Nephron progenitor cell (in vitro differentiated cells): ENCODE measurements at regions not wholly inside any gene's neighbourhood (a gene's known extent, or its start where the extent isn't known, plus 50 kb on each side); places are given as distances from the start of the nearest gene placed in this dataset.

Experiments used
- DNase-seq: peaks from one replicate; pipeline ENCODE4 v3.0.0; 2021
- H3K27ac Mint-ChIP-seq: 2 replicates; pipeline ENCODE4 v1.8.0; 2021; ENCODE audit warnings: mild to moderate bottlenecking, moderate library complexity, mixed read lengths
- H3K27me3 Mint-ChIP-seq: 2 replicates; pipeline ENCODE4 v1.8.0; 2021; ENCODE audit warnings: mild to moderate bottlenecking, low read depth, mixed read lengths; ENCODE audit not compliant: poor library complexity
- H3K36me3 Mint-ChIP-seq: 2 replicates; pipeline ENCODE4 v1.8.0; 2021; ENCODE audit warnings: low read depth, mixed read lengths
- H3K4me1 Mint-ChIP-seq: 2 replicates; pipeline ENCODE4 v1.8.0; 2021; ENCODE audit warnings: mixed read lengths
- H3K4me3 Mint-ChIP-seq: 2 replicates; pipeline ENCODE4 v1.8.0; 2021; ENCODE audit warnings: mild to moderate bottlenecking, moderate library complexity, mixed read lengths
- H3K9me3 Mint-ChIP-seq: 2 replicates; pipeline ENCODE4 v1.8.0; 2021; ENCODE audit warnings: mild to moderate bottlenecking, moderate library complexity, mixed read lengths
- CTCF ChIP-seq: fragments of 200-600 bp; sonication (generic); IDR thresholded peaks from 2 replicates; pipeline ENCODE4 v1.5.0; 2021; ENCODE audit warnings: antibody characterized with exemption

DNA sequence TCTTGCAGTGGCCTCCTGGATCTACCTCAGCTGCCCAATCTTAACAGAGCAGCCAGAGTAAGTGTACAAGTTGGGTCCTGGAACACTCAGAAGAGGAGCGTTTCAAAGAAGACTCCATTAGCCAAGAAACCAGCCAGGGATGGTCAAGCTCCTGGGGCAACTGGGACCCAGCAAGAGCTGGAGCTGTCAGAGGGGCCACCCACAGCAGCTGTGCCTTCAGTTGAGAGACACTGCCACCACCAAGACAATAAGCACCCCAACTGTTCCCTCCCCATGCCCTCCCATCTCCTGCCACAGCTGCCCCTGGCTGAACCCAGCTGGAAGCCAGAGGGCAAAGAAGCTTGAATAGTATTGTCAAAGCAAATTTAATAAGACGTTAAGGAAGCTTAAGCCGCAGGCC, 110.6 kb upstream of the TLE3 start:
- no peak for TF ChIP-seq CTCF
- Mint-ChIP-seq H3K9me3 (peaks cover 7% of the 10 kb centered on the region), H3K36me3 (no peaks in the 10 kb centered on the region), H3K27me3 (peaks cover 48% of the 10 kb centered on the region), H3K4me3 (no peak overlapping the region), H3K4me1 (peaks cover 35% of the 10 kb centered on the region), H3K27ac (no peak overlapping the region)
- no peak for DNase-seq

DNA sequence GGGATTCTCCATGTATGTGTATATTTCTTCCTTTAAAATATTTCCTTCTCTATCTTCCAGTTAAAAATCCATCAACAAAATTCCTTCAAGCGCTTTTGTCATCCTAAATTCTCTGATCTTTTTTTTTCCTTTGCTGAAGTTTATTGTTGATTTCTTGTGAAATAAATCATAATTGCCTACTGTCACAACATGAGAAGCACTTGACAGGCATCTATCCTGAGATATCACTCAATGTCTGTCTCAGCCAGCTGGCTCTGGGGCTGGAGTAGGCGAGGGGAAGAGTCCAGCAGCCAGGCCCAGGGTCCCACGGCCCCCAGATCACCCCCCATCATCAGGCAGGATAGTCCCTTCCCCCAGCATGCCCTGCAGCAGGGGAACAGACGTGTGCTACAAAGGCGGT, 109.0 kb upstream of the TLE3 start:
- H3K27me3 Mint-ChIP-seq: peaks cover 43% of the 10 kb centered on the region
- peaks cover 7% of the 10 kb centered on the region for H3K9me3 Mint-ChIP-seq
- DNase-seq: no peak

GRCh38 chr15:70204652-70205051, 106.9 kb upstream of the TLE3 start:
- H3K36me3 Mint-ChIP-seq: no peaks in the 10 kb centered on the region
- peaks cover 45% of the 10 kb centered on the region for H3K4me1 Mint-ChIP-seq
- no peak overlapping the region for H3K27ac Mint-ChIP-seq
- no peak for TF ChIP-seq CTCF
- H3K27me3 Mint-ChIP-seq: peaks cover 35% of the 10 kb centered on the region
- no peak overlapping the region for H3K4me3 Mint-ChIP-seq
- no peaks in the 10 kb centered on the region for H3K9me3 Mint-ChIP-seq
- no peak for DNase-seq

More for the DNA sequence above, 109.0 kb upstream of the TLE3 start:
- H3K4me3 Mint-ChIP-seq: no peak overlapping the region
- TF ChIP-seq CTCF: no peak
- H3K36me3 Mint-ChIP-seq: no peaks in the 10 kb centered on the region
- no peak overlapping the region for H3K27ac Mint-ChIP-seq
- H3K4me1 Mint-ChIP-seq: peaks cover 37% of the 10 kb centered on the region

GRCh38 chr15:70203981-70204560, 106.4 kb upstream of the TLE3 start:
- TF ChIP-seq CTCF: no peak
- no peak overlapping the region for H3K27ac Mint-ChIP-seq
- no peaks in the 10 kb centered on the region for H3K36me3 Mint-ChIP-seq
- H3K27me3 Mint-ChIP-seq: peaks cover 34% of the 10 kb centered on the region
- no peak overlapping the region for H3K4me3 Mint-ChIP-seq
- DNase-seq: no peak
- peaks cover 48% of the 10 kb centered on the region for H3K4me1 Mint-ChIP-seq
- H3K9me3 Mint-ChIP-seq: no peaks in the 10 kb centered on the region

DNA sequence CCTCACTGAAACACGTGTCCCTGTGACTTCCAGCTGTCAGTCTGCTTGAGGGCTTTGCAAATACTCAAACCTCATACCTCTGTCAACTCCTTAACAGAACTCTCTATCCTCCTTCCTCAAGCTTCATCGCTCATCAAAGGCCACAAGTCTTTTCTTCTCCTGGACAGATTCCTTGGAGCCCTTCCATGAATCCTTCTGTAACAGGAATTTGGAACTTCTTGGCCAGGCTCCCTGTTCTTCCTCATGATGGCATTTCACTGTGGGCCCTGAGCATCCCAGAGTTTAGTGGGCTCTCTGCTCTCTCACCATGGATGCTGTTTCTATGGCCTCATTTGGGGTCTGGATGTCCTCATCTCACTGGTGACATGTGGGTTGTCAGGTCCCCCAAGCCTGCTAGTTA, 105.0 kb upstream of the TLE3 start:
- DNase-seq: no peak
- Mint-ChIP-seq H3K36me3 (no peaks in the 10 kb centered on the region), H3K27ac (no peak overlapping the region), H3K27me3 (peaks cover 27% of the 10 kb centered on the region), H3K4me3 (no peak overlapping the region), H3K4me1 (peaks cover 62% of the 10 kb centered on the region), H3K9me3 (no peaks in the 10 kb centered on the region)
- TF ChIP-seq CTCF: no peak

GRCh38 chr15:70201425-70201775, 103.7 kb upstream of the TLE3 start:
- H3K4me1 Mint-ChIP-seq: peaks cover 71% of the 10 kb centered on the region
- no peaks in the 10 kb centered on the region for H3K36me3 Mint-ChIP-seq
- H3K9me3 Mint-ChIP-seq: no peaks in the 10 kb centered on the region
- no peak overlapping the region for H3K4me3 Mint-ChIP-seq
- peaks cover 21% of the 10 kb centered on the region for H3K27me3 Mint-ChIP-seq
- H3K27ac Mint-ChIP-seq: no peak overlapping the region
- no peak for TF ChIP-seq CTCF
- DNase-seq: no peak
